ENCODE measurements at regions not wholly inside any gene's neighbourhood (a gene's known extent, or its start where the extent isn't known, plus 50 kb on each side); places are given as distances from the start of the nearest gene placed in this dataset.

DNA sequence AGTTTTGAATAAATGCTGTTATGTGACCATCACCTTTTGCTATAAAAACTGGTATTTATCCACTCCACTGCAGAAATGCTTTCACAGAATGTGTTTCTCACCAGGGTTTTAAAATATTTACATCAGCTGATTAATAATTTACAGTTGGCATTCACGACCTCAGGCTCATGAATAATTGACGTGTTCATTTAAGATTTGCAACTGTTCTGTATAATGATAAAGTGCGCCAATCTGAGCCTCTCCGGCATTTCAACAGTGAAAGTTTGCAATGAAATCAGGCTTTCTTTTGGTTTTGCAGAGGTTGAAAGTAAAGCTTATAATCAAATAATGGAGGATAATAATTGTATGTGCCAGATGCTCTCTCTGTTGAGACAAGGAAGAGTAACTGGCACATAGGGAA is 434.9 kb downstream of the ICE1 start:
- TF ChIP-seq POLR2A (IDR thresholded peaks at IDR 0.05; ENCODE audit: low read depth, low read length) (no peak), FOS (IDR thresholded peaks at IDR 0.05; ENCODE audit: borderline replicate concordance, insufficient read depth, low read length) (no peak), GATA2 (IDR thresholded peaks at IDR 0.05; ENCODE audit: insufficient read depth, insufficient read length, low read depth, low read length) (no peak), EZH2 (IDR thresholded peaks at IDR 0.05; ENCODE audit: borderline replicate concordance, low read depth, low read length, severe bottlenecking) (no peak), JUN (IDR thresholded peaks at IDR 0.05; ENCODE audit: borderline replicate concordance, insufficient read depth, insufficient read length, low read depth) (no peak), POLR2AphosphoS5 (IDR thresholded peaks at IDR 0.05; ENCODE audit: insufficient read depth, low read depth, low read length) (no peak)
- TF ChIP-seq, protein P1, sequence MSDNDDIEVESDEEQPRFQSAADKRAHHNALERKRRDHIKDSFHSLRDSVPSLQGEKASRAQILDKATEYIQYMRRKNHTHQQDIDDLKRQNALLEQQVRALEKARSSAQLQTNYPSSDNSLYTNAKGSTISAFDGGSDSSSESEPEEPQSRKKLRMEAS (IDR thresholded peaks at IDR 0.05; ENCODE audit: insufficient read depth, insufficient read length), result no peak
- TF ChIP-seq, protein P2, sequence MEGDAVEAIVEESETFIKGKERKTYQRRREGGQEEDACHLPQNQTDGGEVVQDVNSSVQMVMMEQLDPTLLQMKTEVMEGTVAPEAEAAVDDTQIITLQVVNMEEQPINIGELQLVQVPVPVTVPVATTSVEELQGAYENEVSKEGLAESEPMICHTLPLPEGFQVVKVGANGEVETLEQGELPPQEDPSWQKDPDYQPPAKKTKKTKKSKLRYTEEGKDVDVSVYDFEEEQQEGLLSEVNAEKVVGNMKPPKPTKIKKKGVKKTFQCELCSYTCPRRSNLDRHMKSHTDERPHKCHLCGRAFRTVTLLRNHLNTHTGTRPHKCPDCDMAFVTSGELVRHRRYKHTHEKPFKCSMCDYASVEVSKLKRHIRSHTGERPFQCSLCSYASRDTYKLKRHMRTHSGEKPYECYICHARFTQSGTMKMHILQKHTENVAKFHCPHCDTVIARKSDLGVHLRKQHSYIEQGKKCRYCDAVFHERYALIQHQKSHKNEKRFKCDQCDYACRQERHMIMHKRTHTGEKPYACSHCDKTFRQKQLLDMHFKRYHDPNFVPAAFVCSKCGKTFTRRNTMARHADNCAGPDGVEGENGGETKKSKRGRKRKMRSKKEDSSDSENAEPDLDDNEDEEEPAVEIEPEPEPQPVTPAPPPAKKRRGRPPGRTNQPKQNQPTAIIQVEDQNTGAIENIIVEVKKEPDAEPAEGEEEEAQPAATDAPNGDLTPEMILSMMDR (IDR thresholded peaks at IDR 0.05; ENCODE audit: extremely low read depth in 1 of 2, insufficient read depth in 1 of 2, low read depth in 1 of 2, low read length in 2 of 2), result no peak
- no peak for FAIRE-seq

More for the DNA sequence above, 434.9 kb downstream of the ICE1 start:
- POLR2A ChIA-PET, result no interaction called here
- DNase-seq (ENCODE audit: low read depth, low spot score), result no peak
- dilution Hi-C loops (cut with MboI; ENCODE audit: extremely low pct_ligation_motif_present, low sequenced_read_pairs), result no loop called here
- BruUV-seq (replicated peaks), result no TSS peak
- no peaks in the 10 kb centered on the region for H3K36me3 ChIP-seq (ENCODE audit: control insufficient read depth in 2 of 2, extremely low read depth in 1 of 2, insufficient read depth in 2 of 2, low read length in 2 of 2)
- no peak overlapping the region for H3K27ac ChIP-seq (ENCODE audit: insufficient read depth, low read depth, low read length)
- intact Hi-C loops (cut with micrococcal nuclease), result no loop called here
- H3K27me3 ChIP-seq (ENCODE audit: control insufficient read depth in 2 of 2, insufficient read depth in 2 of 2, low read length in 2 of 2), result no peaks in the 10 kb centered on the region
- H3K9me3 ChIP-seq (replicated peaks; ENCODE audit: control insufficient read depth, insufficient read depth, low read length), result peaks cover 2% of the 10 kb centered on the region
- no peak overlapping the region for H3K4me3 ChIP-seq (replicated peaks in 1 of 3; ENCODE audit: insufficient read depth in 1 of 3, low read depth in 1 of 3, low read length in 3 of 3)
- CTCF ChIA-PET, result no interaction called here
- no peak overlapping the region for H2AFZ ChIP-seq (ENCODE audit: low read depth, low read length)
- H3K9ac ChIP-seq (replicated peaks; ENCODE audit: extremely low read depth, insufficient read depth, low read length), result no peak overlapping the region
- H3K79me2 ChIP-seq (ENCODE audit: control insufficient read depth, insufficient read depth, low read length), result no peaks in the 10 kb centered on the region
- H3K9me1 ChIP-seq (replicated peaks; ENCODE audit: control insufficient read depth, extremely low read depth, insufficient read depth, low read length), result no peaks in the 10 kb centered on the region
- H3K4me2 ChIP-seq (ENCODE audit: insufficient read depth, low read length), result no peak overlapping the region
- H4K20me1 ChIP-seq (replicated peaks; ENCODE audit: control insufficient read depth, extremely low read depth, insufficient read depth, low read length), result no peaks in the 10 kb centered on the region
- no peaks in the 10 kb centered on the region for H3K4me1 ChIP-seq (ENCODE audit: control insufficient read depth, extremely low read depth, insufficient read depth, low read length)
